Keratinocyte (primary cell): ENCODE measurements at regions not wholly inside any gene's neighbourhood (a gene's known extent, or its start where the extent isn't known, plus 50 kb on each side); places are given as distances from the start of the nearest gene placed in this dataset.

ENCODE experiments used
- CTCF ChIP-seq, 3 experiments: IDR thresholded peaks in 1 of 3; conservative IDR thresholded peaks in 1 of 3; optimal IDR thresholded peaks in 1 of 3; 2 replicates in 2 of 3; 3 replicates in 1 of 3; pipeline versions ENCODE3 to v1.5.1; 2011; ENCODE audit warnings: low read length in 3 of 3, mild to moderate bottlenecking in 3 of 3, moderate library complexity in 2 of 3, control low read depth in 1 of 3, inconsistent platforms in 1 of 3; ENCODE audit not compliant: insufficient read depth in 2 of 3; ENCODE audit errors: extremely low read depth in 1 of 3
- EZH2 ChIP-seq: IDR thresholded peaks from one replicate; pipeline ENCODE4 v1.6.1; 2012; ENCODE audit warnings: inconsistent platforms, mild to moderate bottlenecking, low read length, moderate library complexity

GRCh38 chr10:27359792-27360355, 119.3 kb upstream of the ACBD5 start:
- TF ChIP-seq CTCF (optimal IDR thresholded peaks at IDR 0.05 in 1 of 3, IDR thresholded peaks at IDR 0.05 in 1 of 3, conservative IDR thresholded peaks at IDR 0.05 in 1 of 3; ENCODE audit: extremely low read depth in 1 of 3, insufficient read depth in 2 of 3, low read length in 3 of 3) (no peak), EZH2 (no peak)
